SK-N-SH (cell line): ENCODE measurements at regions not wholly inside any gene's neighbourhood (a gene's known extent, or its start where the extent isn't known, plus 50 kb on each side); places are given as distances from the start of the nearest gene placed in this dataset.

Experiments used
- CTCF ChIA-PET: fragments of 300-600, 350-600 bp; formaldehyde crosslinking; extraction: SDS; loops from one replicate; lab custom pipeline; 2021; lab: Yijun Ruan, JAX
- POLR2A ChIA-PET: fragments of 350-600 bp; sonication (Branson Sonifier 250); formaldehyde crosslinking; extraction: SDS; loops from one replicate; lab custom pipeline; 2020; ENCODE audit warnings: antibody characterized with exemption, inconsistent platforms; lab: Yijun Ruan, JAX
- DNase-seq: peaks from one replicate; pipeline ENCODE4 v3.0.0; 2012
- H2AFZ ChIP-seq: fragments of 200-600 bp; sonication (generic); 2 replicates; pipeline ENCODE4 v1.8.1; 2016; ENCODE audit warnings: antibody characterized with exemption, mild to moderate bottlenecking, low read depth
- H3F3A ChIP-seq: fragments of 200-600 bp; sonication (generic); replicated peaks from 2 replicates; pipeline ENCODE3; 2016; ENCODE audit warnings: antibody characterized with exemption, mild to moderate bottlenecking; ENCODE audit not compliant: insufficient read depth
- H3K27ac ChIP-seq, 2 experiments: fragments of 200-500 bp in 1 of 2; fragments of 200-600 bp in 1 of 2; sonication (Bioruptor generic) in 1 of 2; sonication (generic), shearing (Covaris generic) in 1 of 2; 2 replicates each; pipeline versions ENCODE4 v1.5.1 to v1.6.1; 2014 to 2016; ENCODE audit warnings: low read depth in 2 of 2, inconsistent platforms in 1 of 2, low read length in 1 of 2, mild to moderate bottlenecking in 1 of 2, mixed read lengths in 1 of 2
- H3K27me3 ChIP-seq: fragments of 200-600 bp; sonication (generic), shearing (Covaris generic); 2 replicates; pipeline ENCODE4 v1.6.1; 2016; ENCODE audit warnings: mixed run types; ENCODE audit not compliant: insufficient read depth
- H3K36me3 ChIP-seq, 2 experiments: fragments of 200-500 bp in 1 of 2; fragments of 200-600 bp in 1 of 2; sonication (Bioruptor generic) in 1 of 2; sonication (generic) in 1 of 2; replicated peaks in 1 of 2; 2 replicates each; pipeline versions ENCODE3 to v1.5.1; 2014 to 2016; ENCODE audit warnings: low read length in 1 of 2, mild to moderate bottlenecking in 1 of 2; ENCODE audit not compliant: insufficient read depth in 2 of 2, control insufficient read depth in 1 of 2
- H3K4me1 ChIP-seq, 2 experiments: fragments of 200-500 bp in 1 of 2; fragments of 200-600 bp in 1 of 2; sonication (Bioruptor generic) in 1 of 2; sonication (generic), shearing (Covaris generic) in 1 of 2; 2 replicates each; pipeline versions ENCODE4 v1.5.1 to v1.6.1; 2014 to 2016; ENCODE audit warnings: low read depth in 1 of 2, low read length in 1 of 2, mixed run types in 1 of 2; ENCODE audit not compliant: insufficient read depth in 2 of 2, control insufficient read depth in 1 of 2
- H3K4me2 ChIP-seq: fragments of 200-600 bp; sonication (generic), shearing (Covaris generic); 2 replicates; pipeline ENCODE4 v1.6.1; 2017; ENCODE audit warnings: mixed run types
- H3K4me3 ChIP-seq, 2 experiments: fragments of 200-500 bp in 1 of 2; fragments of 200-600 bp in 1 of 2; sonication (Bioruptor generic) in 1 of 2; sonication (generic), shearing (Covaris generic) in 1 of 2; 2 replicates each; pipeline versions ENCODE4 v1.5.1 to v1.8.1; 2014 to 2016; ENCODE audit warnings: low read depth in 2 of 2, inconsistent platforms in 1 of 2, low read length in 1 of 2, mild to moderate bottlenecking in 1 of 2, mixed read lengths in 1 of 2, moderate library complexity in 1 of 2
- H3K79me2 ChIP-seq: fragments of 200-600 bp; sonication (generic); 2 replicates; pipeline ENCODE4 v1.8.1; 2017; ENCODE audit warnings: mild to moderate bottlenecking; ENCODE audit not compliant: insufficient read depth
- H3K9ac ChIP-seq: fragments of 200-600 bp; sonication (generic); 2 replicates; pipeline ENCODE4 v1.6.1; 2017; ENCODE audit warnings: mixed run types
- H3K9me2 ChIP-seq: fragments of 200-600 bp; sonication (generic); 2 replicates; pipeline ENCODE4 v1.6.1; 2017; ENCODE audit warnings: mixed run types
- H3K9me3 ChIP-seq: fragments of 200-600 bp; sonication (generic); 2 replicates; pipeline ENCODE4 v1.6.1; 2017; ENCODE audit warnings: mixed run types, mild to moderate bottlenecking, moderate library complexity
- H4K20me1 ChIP-seq: fragments of 200-600 bp; sonication (generic); 2 replicates; pipeline ENCODE4 v1.6.1; 2017; ENCODE audit warnings: mild to moderate bottlenecking, mixed run types; ENCODE audit not compliant: insufficient read depth
- CHD2 ChIP-seq: fragments of 150-350 bp; IDR thresholded peaks from 2 replicates; pipeline ENCODE4 v1.6.1; 2018; ENCODE audit warnings: low read length; ENCODE audit not compliant: partially characterized antibody
- EZH2phosphoT487 ChIP-seq: fragments of 200-600 bp; sonication (generic); IDR thresholded peaks from 2 replicates; pipeline ENCODE4 v1.6.1; 2017; ENCODE audit warnings: low read depth, mixed run types, mild to moderate bottlenecking, antibody characterized with exemption, moderate library complexity, borderline replicate concordance
- FOXJ3 ChIP-seq: sonication (generic); formaldehyde crosslinking; IDR thresholded peaks from 2 replicates; pipeline ENCODE4 v1.5.1; 2020; ENCODE audit warnings: mild to moderate bottlenecking, missing genetic modification reagents
- FOXM1 ChIP-seq: IDR thresholded peaks from 2 replicates; pipeline ENCODE4 v1.4.0; 2012; ENCODE audit warnings: low read depth, mild to moderate bottlenecking
- GABPA ChIP-seq: IDR thresholded peaks from 2 replicates; pipeline ENCODE4 v1.4.0; 2012; ENCODE audit warnings: low read depth, mild to moderate bottlenecking
- GATA2 ChIP-seq: sonication (generic); formaldehyde crosslinking; IDR thresholded peaks from 2 replicates; pipeline ENCODE4 v1.5.0; 2020; ENCODE audit warnings: mild to moderate bottlenecking, missing genetic modification reagents
- IRF3 ChIP-seq: fragments of 150-350 bp; IDR thresholded peaks from 2 replicates; pipeline ENCODE4 v1.6.1; 2016; ENCODE audit warnings: mild to moderate bottlenecking, low read depth, low read length
- JUND ChIP-seq: IDR thresholded peaks from 2 replicates; pipeline ENCODE4 v1.4.0; 2012
- MAX ChIP-seq: IDR thresholded peaks from 2 replicates; pipeline ENCODE4 v1.4.0; 2012; ENCODE audit warnings: low read depth
- NRF1 ChIP-seq: IDR thresholded peaks from 2 replicates; pipeline ENCODE4 v1.6.1; 2012; ENCODE audit warnings: low read depth, mild to moderate bottlenecking, low read length
- RCOR1 ChIP-seq: fragments of 150-350 bp; IDR thresholded peaks from 2 replicates; pipeline ENCODE4 v1.6.1; 2017; ENCODE audit warnings: antibody characterized with exemption, low read length
- SIN3A ChIP-seq: IDR thresholded peaks from 2 replicates; pipeline ENCODE4 v1.6.1; 2012; ENCODE audit warnings: low read depth, mild to moderate bottlenecking, low read length, moderate library complexity, borderline replicate concordance
- SMC3 ChIP-seq: IDR thresholded peaks from 2 replicates; pipeline ENCODE4 v1.6.1; 2012; ENCODE audit warnings: low read depth, low read length, improper control_type of control experiment
- TEAD4 ChIP-seq: IDR thresholded peaks from 2 replicates; pipeline ENCODE4 v1.4.0; 2012; ENCODE audit warnings: mild to moderate bottlenecking, borderline replicate concordance; ENCODE audit not compliant: insufficient read depth
- USF2 ChIP-seq: fragments of 150-350 bp; IDR thresholded peaks from 2 replicates; pipeline ENCODE4 v1.6.1; 2017; ENCODE audit warnings: antibody characterized with exemption, low read length, low read depth, borderline replicate concordance
- YY1 ChIP-seq: IDR thresholded peaks from 2 replicates; pipeline ENCODE4 v1.4.0; 2012; ENCODE audit warnings: low read depth, mild to moderate bottlenecking
- WGBS: methylation state at CpG from one replicate; pipeline ENCODE4 v1.1.6; 2017; ENCODE audit warnings: low lambda C conversion rate; 5-methylcytosine and 5-hydroxymethylcytosine counted together

DNA sequence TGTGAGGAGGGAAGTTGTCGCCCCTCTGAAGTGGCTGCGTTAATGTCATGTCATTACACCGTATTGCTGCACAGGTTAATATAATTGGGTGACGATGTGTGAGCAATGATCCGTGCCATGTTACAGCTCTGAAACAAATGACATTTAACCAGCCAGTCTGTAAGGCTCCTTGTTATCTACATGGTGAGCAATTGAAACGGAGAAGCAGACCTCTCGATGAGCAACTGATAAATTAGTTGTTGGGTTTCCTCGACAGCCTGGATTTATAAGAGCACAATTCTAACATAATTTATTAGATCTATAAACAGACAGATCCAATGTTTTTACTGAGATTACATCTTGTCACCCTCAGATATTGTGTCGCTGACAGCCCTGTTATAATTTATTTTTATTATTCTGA is 49.9 kb upstream of the MAFB start:
- no peak for DNase-seq
- Histone ChIP-seq H4K20me1 (no peaks in the 10 kb centered on the region), H3K9me3 (no peaks in the 10 kb centered on the region), H3K27ac (no peak overlapping the region), H3K9ac (no peak overlapping the region), H3K79me2 (no peaks in the 10 kb centered on the region), H3K9me2 (no peaks in the 10 kb centered on the region), H3F3A (no peaks in the 10 kb centered on the region), H3K4me1 (peaks cover 0 to 8% of the 10 kb centered on the region in 2 experiments; a peak in 2 of 4 replicates), H3K36me3 (no peaks in the 10 kb centered on the region), H3K4me3 (no peak overlapping the region), H3K27me3 (no peaks in the 10 kb centered on the region), H2AFZ (no peak overlapping the region), H3K4me2 (no peak overlapping the region)
- TF ChIP-seq RCOR1 = no peak
- TF ChIP-seq GATA2 (CRISPR knock-in tag) = peak; percentile 20; the same call in 1 of the 2 replicates
- WGBS = 43% methylated on average over 9 of the region's 9 CpGs
- ChIA-PET CTCF (interaction anchor here (1.0 to 4.1 kb wide), 8 partner anchors 10 to 319 kb away, joined by 3 to 31 read pairs (median 4); no protein-coding TSS in a partner anchor), POLR2A (no interaction called here)

DNA sequence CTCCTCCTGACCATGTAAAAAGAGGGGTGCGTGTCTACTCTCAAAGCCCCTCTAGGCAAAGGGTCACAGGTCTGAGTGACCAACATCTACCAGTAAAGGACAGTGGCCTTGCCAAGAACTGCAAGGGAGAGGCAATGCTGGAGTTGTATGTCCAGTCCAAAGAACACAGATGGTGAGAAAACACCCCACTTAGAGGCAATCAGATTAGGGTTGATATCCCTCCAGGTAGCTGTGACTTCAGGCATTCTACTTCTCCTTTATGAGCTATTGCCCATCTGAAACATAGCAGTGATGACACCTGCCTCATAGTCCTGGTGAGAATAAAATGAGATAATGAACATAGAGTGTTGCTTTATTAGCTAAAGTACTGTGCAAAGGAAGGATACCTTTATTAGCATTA is 50.8 kb upstream of the MAFB start:
- Histone ChIP-seq H2AFZ (no peak overlapping the region), H3K4me3 (no peak overlapping the region), H3K27me3 (no peaks in the 10 kb centered on the region), H3K9me2 (no peaks in the 10 kb centered on the region), H3F3A (no peaks in the 10 kb centered on the region), H3K4me2 (no peak overlapping the region), H3K4me1 (peaks cover 0 to 8% of the 10 kb centered on the region in 2 experiments; a peak in 2 of 4 replicates), H3K9ac (no peak overlapping the region), H4K20me1 (no peaks in the 10 kb centered on the region), H3K9me3 (no peaks in the 10 kb centered on the region), H3K36me3 (no peaks in the 10 kb centered on the region), H3K27ac (no peak overlapping the region), H3K79me2 (no peaks in the 10 kb centered on the region)
- ChIA-PET POLR2A (no interaction called here), CTCF (interaction anchor here (1.0 to 4.1 kb wide), 6 partner anchors 57 to 318 kb away, joined by 3 to 31 read pairs (median 4); no protein-coding TSS in a partner anchor)
- 0% methylated on average over 1 of the region's 1 CpG for WGBS
- DNase-seq = no peak
- TF ChIP-seq EZH2phosphoT487 (no peak), RCOR1 (no peak), SMC3 (no peak), GABPA (no peak), GATA2 (CRISPR knock-in tag) (no peak), USF2 (no peak), JUND (no peak), FOXM1 (no peak), CHD2 (no peak), SIN3A (no peak), YY1 (no peak), IRF3 (no peak), TEAD4 (no peak), MAX (no peak), FOXJ3 (no peak), NRF1 (no peak)
